Left ventricle myocardium superior (tissue), 1 donor: ENCODE measurements at regions not wholly inside any gene's neighbourhood (a gene's known extent, or its start where the extent isn't known, plus 50 kb on each side); places are given as distances from the start of the nearest gene placed in this dataset.

Experiments
- ATAC-seq: fragments of 200-7000 bp; cut with Tn5 transposase; one replicate; pipeline ENCODE4 v1.9.1; 2020; ENCODE audit warnings: mild to moderate bottlenecking, moderate library complexity
- DNase-seq: peaks from one replicate; pipeline ENCODE4 v3.0.0-alpha.2; 2020
- intact Hi-C: fragments of 100-400 bp; cut with micrococcal nuclease; formaldehyde crosslinking; loops from one replicate; pipeline ENCODE4 v1.11.0; 2022
- donor health status: DM: no; HTN: yes; CAD: no; lungs with severe emphysema.

DNA sequence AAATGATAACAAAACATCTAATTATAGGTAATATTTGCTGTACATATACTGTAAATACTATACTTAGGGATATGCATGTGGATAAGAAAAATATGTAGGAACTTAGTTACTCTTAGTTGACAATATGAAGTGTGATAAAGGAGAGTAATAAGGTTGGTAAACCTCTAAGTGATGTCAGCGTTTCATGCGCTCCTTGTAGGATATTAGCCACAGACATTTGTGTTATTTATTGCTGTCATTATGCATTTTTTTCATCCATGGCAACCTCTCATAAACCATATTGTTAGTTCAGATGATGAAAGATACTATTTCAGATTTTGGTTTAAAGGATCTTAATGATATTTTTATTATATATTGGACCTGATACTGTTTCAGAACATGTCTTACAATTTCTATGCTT, 298.1 kb upstream of the PITX2 start:
- intact Hi-C loops: no loop called here
- DNase-seq (no peak), ATAC-seq (no peak)

DNA sequence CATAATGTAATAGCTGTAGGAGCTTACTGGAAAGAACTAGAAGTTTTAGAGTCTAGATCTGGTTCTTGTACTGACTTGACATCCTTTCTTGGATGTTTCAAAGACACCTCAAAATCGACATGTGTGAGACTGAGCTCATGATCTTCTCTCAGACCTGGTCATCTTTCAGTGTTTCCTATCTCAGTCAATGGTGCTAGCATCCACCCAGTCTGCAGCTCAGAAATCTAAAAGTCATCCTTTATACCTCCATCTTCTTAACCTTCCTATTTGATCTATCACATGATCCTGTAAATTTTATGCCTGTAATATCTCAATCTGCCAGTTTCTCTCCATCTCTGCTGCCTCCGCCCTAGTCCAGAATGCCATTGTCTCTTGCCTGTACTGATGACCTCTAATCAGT, 301.9 kb upstream of the PITX2 start:
- DNase-seq (no peak), ATAC-seq (no peak)
- intact Hi-C loops: no loop called here

DNA sequence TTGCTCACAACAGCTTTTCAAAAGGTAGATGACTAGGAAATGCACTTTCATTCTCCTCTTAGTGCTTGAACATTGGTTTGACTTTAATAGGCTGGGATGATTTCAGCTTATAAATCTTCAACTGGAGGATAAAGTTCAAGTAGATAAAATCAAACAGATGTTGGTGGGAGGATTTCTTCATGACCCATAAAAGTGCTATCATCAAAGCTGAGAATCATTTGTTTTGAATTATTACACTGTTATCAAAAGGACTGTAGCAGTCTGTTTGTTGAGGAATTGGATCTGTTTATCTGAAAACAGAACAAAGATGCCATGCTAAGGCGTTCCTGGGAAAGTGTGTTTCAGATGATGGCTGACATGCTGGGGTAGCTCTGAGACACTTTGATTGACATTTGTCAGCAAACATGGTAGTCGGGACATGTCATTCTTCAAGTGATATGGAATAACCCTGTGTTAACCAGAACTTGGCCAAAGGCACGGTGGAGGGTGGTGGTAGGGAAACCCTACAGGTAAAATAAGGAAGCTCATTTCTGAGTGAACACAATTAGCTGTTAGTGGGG, 304.0 kb upstream of the PITX2 start:
- ATAC-seq (no peak), DNase-seq (no peak)
- intact Hi-C loops: no loop called here

DNA sequence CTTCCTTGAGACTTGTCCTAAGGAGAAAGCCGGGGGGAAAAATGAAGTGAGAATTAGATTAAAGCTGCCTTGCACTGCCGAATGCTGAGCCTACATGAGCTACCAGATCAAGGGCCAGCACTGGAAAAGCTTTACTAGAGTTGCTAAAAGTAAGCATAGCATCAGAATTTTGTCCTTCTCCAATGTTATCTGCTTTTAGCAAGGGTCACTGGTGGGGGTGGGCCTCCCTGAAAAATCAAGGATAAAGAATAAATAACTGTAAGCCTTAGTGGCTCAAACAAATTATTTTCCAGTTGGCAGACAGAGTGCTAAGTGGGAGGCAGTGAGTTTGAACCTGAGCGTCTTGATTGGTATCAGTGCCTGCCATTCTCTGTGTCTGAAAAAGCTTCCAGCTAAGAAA, 310.5 kb upstream of the PITX2 start:
- DNase-seq (no peak), ATAC-seq (no peak)
- intact Hi-C loops: no loop called here

DNA sequence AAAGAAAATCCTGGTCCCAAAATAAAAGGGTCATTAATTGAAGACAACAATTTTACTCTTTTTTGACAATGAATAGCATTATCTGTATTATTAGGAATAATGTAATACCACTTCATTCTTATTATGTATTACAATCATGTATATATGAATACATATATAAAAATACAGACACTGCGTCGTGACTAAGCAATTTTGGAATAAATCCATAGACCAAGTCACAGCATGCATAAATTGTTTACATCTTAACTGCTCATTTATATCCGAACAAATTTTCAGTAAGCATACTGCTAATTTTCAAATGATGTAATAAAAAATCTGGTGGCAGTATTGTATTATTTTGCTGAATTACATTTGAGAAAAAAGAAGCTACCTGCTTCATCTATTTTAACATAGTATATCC, 321.6 kb upstream of the PITX2 start:
- ATAC-seq: no peak

DNA sequence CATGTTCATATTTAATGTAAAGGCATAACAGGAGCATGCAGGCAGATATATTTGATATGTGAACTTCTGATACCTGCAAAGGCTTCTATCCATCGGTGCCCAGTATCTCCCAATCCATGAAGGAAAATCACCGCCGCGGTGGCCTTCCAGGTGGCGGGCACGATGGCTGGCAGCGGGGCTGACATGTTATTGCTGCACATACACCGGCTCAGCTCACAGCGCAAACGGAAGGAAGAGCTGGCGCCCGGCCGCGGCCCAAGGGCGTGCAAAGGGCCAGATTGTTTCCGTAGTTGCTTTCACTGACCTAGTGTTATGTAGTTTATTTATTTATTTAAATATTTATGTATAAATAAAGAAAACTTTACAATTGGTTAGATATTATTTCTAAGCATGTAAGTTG, 322.7 kb upstream of the PITX2 start:
- intact Hi-C loops: no loop called here
- DNase-seq (no peak), ATAC-seq (no peak)

More for the DNA sequence above, 321.6 kb upstream of the PITX2 start:
- no peak for DNase-seq
- intact Hi-C loops: no loop called here

DNA sequence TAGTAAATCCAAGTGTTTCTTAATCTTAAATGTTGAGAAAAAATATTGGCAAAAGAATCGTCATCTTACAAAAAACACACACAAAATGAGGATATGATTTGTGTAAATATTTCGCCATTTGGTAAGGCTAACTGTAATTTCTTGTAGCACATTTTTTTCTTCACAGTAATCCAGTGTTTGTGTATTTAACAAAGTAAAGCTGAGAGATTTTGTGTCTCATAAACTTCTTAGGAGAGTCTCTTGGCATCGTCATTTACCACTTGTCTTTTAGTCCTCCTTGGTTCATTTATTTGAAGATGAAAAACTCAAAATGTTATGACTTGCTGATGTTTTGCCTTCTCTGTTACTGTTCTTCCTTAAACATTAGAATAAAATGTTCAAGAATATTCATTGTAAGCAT, 326.7 kb upstream of the PITX2 start:
- intact Hi-C loops: no loop called here
- no peak for ATAC-seq

DNA sequence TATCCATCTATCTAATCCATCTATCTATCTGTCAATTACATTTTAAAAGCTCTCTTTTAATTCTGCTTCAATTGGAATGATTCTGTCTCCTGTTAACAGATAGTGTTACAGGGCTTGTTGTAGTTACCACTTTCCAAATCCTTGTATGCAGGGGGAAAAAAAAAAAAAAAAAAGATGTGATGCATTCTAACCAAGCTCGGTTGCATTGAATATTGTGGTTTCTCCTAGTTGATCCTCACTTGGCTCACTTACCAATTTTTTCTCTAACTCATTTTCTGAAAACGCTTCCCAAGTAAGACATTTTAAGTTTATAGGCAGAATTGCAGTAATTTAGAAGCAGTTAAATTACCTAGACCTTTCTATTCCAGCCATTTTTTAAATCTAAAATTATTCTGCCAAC, 327.9 kb upstream of the PITX2 start:
- no peak for DNase-seq
- intact Hi-C loops: no loop called here
- no peak for ATAC-seq

More for the DNA sequence above, 326.7 kb upstream of the PITX2 start:
- DNase-seq: no peak

DNA sequence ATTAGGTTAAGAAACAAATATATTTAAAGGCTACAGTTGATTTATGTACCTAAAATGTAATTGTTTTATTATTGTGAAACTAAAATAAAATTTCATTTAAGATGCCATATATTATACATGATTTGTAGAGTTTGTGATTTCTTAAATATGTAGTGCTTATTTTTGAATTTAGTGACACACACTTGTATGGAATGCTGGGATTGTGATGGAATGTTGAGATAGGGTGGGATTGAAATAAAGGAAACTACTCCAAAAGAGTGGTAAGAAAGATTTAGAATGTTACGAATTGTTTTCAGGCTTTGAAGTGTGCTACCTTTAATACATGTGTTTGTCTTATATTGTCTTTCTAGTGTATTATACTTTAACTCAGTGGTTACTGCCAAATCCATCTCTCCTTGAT, 330.3 kb upstream of the PITX2 start:
- ATAC-seq: no peak
- no peak for DNase-seq
- intact Hi-C loops: no loop called here

DNA sequence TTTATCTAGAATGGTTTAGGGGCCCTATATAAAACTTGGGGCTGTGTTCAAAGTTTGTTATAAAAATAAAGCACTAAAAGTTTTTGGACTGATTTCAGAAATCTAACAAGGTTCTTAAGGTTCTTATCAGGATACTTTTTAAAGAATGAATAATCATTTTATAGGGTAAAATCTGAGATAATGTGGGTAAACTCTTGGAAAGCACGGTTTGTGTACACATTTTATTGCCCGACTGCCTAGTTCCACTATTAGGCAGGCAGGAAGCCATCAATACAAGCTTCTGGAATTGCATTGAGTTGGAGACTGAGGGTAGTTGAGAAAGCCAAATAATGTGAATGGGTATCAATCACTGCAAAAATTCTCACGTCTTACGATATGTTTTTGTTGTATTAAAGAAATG, 331.0 kb upstream of the PITX2 start:
- DNase-seq (no peak), ATAC-seq (no peak)
- intact Hi-C loops: no loop called here

DNA sequence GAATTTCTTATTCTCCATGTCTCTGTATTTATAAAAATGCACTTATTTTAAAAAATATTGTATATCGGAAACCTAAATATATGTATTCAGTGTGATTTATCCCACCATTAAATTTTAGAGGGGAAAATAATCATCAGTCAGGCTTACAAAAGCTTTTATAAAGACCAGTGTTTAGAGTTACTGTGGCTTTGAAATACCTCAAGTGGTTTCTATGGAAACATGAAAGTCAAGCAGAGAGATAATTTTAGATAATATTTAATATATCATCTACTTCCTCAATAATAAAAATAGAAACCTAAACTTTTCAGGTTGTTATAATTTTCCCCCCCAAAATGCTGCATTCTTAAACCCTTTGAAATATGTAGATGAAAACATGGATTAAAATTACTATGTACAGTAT, 332.9 kb upstream of the PITX2 start:
- DNase-seq (no peak), ATAC-seq (no peak)
- intact Hi-C loops: no loop called here

DNA sequence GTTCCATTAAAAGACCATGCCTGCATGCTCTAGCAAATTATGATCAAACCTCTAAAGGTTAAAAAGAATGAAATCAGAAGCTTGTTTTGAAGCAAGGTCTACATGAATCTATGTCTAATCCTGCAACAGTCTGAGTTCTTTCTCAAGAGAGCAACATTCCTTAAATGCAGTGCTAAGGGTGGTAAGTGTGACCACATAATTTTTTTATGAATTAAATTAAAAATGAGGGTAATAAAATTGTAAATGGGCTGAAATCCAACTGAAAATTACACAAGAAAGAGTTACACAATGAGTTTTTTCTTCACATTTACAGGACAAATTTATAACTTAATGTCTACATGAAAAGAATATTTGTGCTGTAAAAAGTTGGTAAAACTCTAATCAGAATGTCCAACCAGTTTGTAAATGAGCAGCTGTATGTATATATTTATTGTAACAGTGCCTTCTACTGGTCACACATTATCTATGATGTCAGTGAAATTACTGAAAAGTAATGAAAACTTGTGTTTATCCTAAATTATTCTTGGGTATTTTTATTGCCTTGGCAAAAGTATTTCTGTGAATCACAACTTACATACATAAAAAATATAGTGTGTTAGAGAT, 336.3 kb upstream of the PITX2 start:
- ATAC-seq (no peak), DNase-seq (no peak)
- intact Hi-C loops: no loop called here

DNA sequence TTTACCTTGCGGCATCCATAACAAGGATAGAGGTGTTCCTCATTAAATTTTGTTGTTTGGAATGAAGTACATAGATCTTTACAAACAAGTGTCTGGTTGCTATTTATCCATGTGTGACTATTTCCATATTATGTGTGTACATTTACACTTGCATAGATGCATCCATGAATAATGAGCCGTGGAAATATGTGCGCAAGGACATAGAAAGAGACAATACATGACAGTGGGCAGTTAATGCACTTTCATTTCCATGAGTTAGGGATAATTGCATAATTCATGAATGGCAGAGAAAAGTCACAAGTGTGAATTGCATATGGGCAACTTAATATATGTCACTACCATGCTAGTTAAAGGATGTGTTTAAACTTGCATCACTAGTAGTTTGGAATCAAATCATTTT, 338.2 kb upstream of the PITX2 start:
- intact Hi-C loops: no loop called here
- DNase-seq: no peak

DNA sequence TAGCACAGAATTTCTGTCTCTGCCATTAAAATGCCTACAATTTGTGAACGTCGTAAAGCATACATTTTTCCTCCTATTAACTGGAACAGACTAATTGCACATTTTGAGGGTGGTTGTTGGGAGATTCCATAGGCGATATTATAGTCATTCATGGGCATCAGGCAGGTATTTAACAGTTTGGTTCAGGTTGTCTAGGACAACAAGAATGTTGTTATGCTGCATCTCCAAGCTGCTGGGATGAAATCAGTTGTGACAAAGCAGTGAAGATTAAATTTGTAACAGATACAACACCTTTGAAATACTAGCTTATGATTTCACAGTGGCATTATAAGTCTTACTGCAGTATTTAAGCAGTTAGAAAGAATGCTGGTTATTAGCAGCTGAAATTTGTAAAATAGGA, 339.7 kb upstream of the PITX2 start:
- DNase-seq: no peak
- ATAC-seq: no peak
- intact Hi-C loops: no loop called here

More for the DNA sequence above, 338.2 kb upstream of the PITX2 start:
- no peak for ATAC-seq

DNA sequence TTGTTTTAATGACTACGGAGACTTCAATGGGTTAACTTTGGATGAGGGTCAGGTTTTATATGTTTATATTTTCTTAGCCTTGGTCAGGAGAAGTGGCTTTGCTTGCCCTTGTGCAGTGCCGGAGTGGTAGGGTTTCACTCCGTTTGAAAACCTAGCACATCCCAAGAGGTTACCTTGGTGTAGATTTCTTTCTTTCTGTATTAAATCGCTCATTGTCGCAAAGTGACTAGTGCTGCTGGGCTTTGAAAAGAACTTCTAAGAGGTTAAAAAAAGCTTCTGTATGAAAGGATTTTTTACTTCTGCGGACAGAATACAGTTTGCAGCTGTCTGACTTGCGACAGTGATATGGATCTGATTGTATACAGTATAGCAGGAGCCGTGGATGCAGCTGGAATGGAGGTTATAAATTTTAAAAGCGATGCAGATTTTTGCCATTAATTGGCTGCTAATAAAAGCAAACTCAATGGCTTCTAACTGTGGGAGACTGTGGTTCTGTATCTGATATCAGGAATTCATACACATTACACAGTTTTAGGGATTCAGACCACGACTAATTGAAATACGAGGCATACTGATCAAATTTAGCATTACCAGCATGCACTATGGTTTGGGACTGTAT, 340.9 kb upstream of the PITX2 start:
- DNase-seq: no peak
- ATAC-seq: no peak
- intact Hi-C loops: no loop called here

DNA sequence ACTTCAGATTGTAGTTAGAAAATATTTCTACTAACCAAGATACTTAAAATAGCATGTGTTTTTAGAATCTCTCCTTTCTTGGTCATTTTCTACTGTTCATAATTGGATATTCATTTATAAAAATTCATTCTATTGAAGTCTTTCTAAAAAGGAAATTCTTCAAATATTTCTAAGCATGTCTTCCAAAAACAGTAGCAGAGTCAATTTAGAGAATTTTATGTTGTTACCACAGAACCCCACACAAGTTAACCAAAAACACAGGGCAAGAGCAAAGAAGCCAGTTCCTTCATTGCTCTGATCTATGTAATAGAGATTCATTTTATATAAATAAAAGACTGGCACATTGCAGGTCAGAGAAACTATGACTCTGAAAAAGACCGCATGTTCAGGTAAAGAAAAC, 345.1 kb upstream of the PITX2 start:
- intact Hi-C loops: no loop called here
- DNase-seq: no peak
- no peak for ATAC-seq

DNA sequence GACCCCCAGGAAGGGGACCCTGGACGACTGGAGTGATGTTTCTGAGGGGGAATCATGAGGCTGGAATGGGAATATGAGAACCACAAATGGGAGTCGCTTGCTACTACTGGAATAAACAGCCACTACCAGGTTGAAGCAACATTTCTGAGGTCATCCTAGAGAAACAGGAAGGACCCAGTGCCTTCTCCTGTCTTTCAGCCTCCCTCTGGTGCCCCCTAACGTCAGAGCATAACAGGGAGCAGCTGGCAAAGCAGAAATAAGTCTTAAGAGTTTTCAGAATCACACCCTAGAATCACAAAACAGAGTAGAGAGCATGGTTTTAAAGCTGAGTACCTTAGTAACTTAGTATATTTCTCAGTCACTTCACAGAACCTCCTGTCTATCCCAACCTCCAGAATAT, 347.8 kb upstream of the PITX2 start:
- no peak for ATAC-seq
- DNase-seq: no peak
- intact Hi-C loops: no loop called here

DNA sequence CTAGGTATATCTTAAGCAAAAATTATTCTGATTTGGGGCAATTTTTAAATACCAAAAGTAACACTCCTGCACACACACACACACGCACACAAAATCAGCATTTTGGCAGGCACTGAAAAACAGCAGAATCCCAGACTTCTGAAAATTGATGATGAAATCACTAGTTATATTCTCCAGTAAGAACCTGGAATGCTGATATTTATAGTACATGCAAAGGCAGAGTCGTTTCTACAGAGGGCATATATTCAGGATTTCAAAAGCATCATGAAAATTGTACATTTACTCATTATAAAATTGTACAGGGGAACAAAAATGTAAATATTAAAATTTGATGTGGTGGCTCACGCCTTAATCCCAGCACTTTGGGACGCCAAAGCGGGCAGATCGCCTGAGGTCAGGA, 352.5 kb upstream of the PITX2 start:
- intact Hi-C loops: no loop called here
- DNase-seq: no peak
- ATAC-seq: no peak

DNA sequence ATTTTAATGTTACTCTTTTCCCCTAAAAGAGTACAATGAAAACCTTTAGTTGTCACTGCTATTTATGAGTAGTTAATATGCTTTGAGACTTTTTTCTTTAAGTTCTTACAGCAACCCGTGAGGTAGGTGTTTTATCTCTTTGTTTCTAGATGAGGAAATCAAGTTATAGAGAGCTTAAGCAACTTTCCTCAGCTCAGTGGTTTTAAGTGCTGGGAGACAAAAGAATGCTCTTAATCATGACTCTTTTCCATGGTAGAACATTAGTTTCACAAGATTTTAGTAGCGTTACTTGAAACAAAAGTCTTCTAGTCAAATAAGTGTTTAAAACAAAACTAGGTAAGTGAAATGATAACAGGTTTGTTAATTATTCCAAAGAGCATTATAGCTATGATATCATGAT, 354.7 kb upstream of the PITX2 start:
- DNase-seq (no peak), ATAC-seq (no peak)
- intact Hi-C loops: no loop called here

DNA sequence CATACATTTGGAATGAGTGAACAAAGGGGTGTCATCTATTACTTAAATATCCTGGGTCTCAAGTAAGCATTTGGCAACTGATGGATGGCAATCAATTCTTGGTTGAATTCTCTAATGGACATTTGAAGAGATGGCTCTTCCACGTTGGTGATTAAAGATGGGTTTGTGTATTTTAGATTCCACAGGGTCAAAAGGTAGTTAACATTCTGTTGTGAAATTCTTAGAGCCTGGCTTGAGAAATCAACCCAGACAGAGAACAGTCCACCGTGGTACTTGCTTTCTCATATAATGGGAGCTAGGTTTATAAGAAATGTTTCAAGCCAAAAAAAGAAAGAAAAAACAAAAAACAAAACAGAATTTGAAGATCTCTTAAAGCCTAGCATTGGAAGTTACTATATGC, 355.9 kb upstream of the PITX2 start:
- DNase-seq (no peak), ATAC-seq (no peak)
- intact Hi-C loops: no loop called here

DNA sequence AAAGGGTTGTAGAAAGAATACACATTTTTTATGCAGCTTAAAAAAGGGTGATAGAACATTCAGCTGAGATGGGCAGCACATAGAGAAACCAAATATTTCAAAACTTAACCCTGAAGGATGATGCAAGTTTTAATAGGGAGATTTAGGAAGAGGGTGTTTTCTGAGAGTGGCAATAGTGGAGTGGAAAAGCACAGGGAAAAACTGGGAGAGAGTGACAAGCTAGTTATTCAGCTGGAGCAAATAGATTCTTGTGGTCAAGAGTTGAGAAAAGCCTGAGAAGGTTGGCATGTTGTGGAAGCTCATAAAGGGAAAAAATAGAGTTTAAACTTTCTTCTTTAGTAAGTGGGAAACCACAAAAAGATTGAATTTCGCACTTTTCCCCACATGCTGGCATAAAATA, 359.6 kb upstream of the PITX2 start:
- ATAC-seq: no peak
- intact Hi-C loops: no loop called here
- DNase-seq: no peak
